Breast epithelium (tissue), 4 donors: ENCODE measurements at regions not wholly inside any gene's neighbourhood (a gene's known extent, or its start where the extent isn't known, plus 50 kb on each side); places are given as distances from the start of the nearest gene placed in this dataset.

Experiments
- DNase-seq, 2 donors: peaks; one replicate each; pipeline ENCODE4 v3.0.0-alpha.2; 2019; ENCODE audit warnings: low spot score in 2 of 2
- H3K27ac ChIP-seq, 2 donors: fragments of 200-600 bp; sonication (generic) in 1 of 2; one replicate each; pipeline ENCODE4 v1.5.1; 2016 to 2019; ENCODE audit warnings: mild to moderate bottlenecking in 1 of 2
- H3K27me3 ChIP-seq, 2 donors: fragments of 200-600 bp; sonication (generic) in 1 of 2; one replicate each; pipeline versions ENCODE4 v1.5.1 to v1.6.0; 2017 to 2019; ENCODE audit warnings: control low read depth in 1 of 2, mild to moderate bottlenecking in 1 of 2
- H3K36me3 ChIP-seq: fragments of 200-600 bp; one replicate; pipeline ENCODE4 v1.5.1; 2019
- H3K4me1 ChIP-seq, 2 donors: fragments of 200-600 bp; sonication (generic); one replicate each; pipeline ENCODE4 v1.5.1; 2016 to 2019; ENCODE audit warnings: control low read depth in 1 of 2
- H3K4me3 ChIP-seq, 3 donors: fragments of 200-600 bp; sonication (generic); 1 replicate in 2 of 3; 2 replicates in 1 of 3; pipeline ENCODE4 v1.5.1; 2016 to 2019; ENCODE audit warnings: mild to moderate bottlenecking in 3 of 3, moderate library complexity in 2 of 3
- H3K9me3 ChIP-seq, 2 donors: fragments of 200-600 bp; sonication (generic) in 1 of 2; one replicate each; pipeline ENCODE4 v1.5.1; 2016 to 2019; ENCODE audit warnings: control low read depth in 1 of 2
- CTCF ChIP-seq, 3 donors: fragments of 450-650 bp; IDR thresholded peaks; one replicate each; pipeline ENCODE4 v1.5.1; 2016 to 2017; ENCODE audit warnings: antibody characterized with exemption in 3 of 3, mild to moderate bottlenecking in 3 of 3, moderate library complexity in 3 of 3
- POLR2A ChIP-seq: fragments of 450-650 bp; IDR thresholded peaks from one replicate; pipeline ENCODE4 v1.6.1; 2016; ENCODE audit warnings: antibody characterized with exemption, mild to moderate bottlenecking, moderate library complexity
- POLR2AphosphoS5 ChIP-seq, 3 donors: sonication (generic); formaldehyde crosslinking; IDR thresholded peaks; one replicate each; pipeline ENCODE4 v1.6.1; 2017; ENCODE audit warnings: antibody characterized with exemption in 3 of 3
- intact Hi-C: fragments of 100-400 bp; cut with DNase I; formaldehyde crosslinking; loops from one replicate; pipeline ENCODE4 v1.15.1; 2023; ENCODE audit warnings: low total_unique reads

- H3K36me3 ChIP-seq: no peaks in the 10 kb centered on the region
- H3K4me3 ChIP-seq: no peak overlapping the region
- no peak overlapping the region for H3K27ac ChIP-seq
- TF ChIP-seq POLR2A (no peak), POLR2AphosphoS5 (IDR thresholded peaks at IDR 0.05) (no peak), CTCF (IDR thresholded peaks at IDR 0.05) (no peak)
- no peaks in the 10 kb centered on the region for H3K4me1 ChIP-seq
- intact Hi-C loops: no loop called here
- H3K27me3 ChIP-seq: no peaks in the 10 kb centered on the region
- DNase-seq: no peak
- H3K9me3 ChIP-seq: no peaks in the 10 kb centered on the region
Observed at GRCh38 chr13:64531400-64531799, 2698.7 kb downstream of the PCDH9 start.

GRCh38 chr13:64529874-64530485 lies 2700.2 kb downstream of the PCDH9 start:
- no peaks in the 10 kb centered on the region for H3K36me3 ChIP-seq
- intact Hi-C loops: no loop called here
- H3K9me3 ChIP-seq: no peaks in the 10 kb centered on the region
- H3K4me1 ChIP-seq: no peaks in the 10 kb centered on the region
- no peak overlapping the region for H3K27ac ChIP-seq
- H3K27me3 ChIP-seq: no peaks in the 10 kb centered on the region
- DNase-seq: no peak
- H3K4me3 ChIP-seq: no peak overlapping the region
- TF ChIP-seq POLR2AphosphoS5 (IDR thresholded peaks at IDR 0.05) (no peak), CTCF (IDR thresholded peaks at IDR 0.05) (peak in 1 of 3 donors; percentile 20)

- intact Hi-C loops: no loop called here
- H3K27ac ChIP-seq: no peak overlapping the region
- H3K4me1 ChIP-seq: no peaks in the 10 kb centered on the region
- TF ChIP-seq POLR2A: no peak
- TF ChIP-seq CTCF (IDR thresholded peaks at IDR 0.05): no peak
- no peak for TF ChIP-seq POLR2AphosphoS5 (IDR thresholded peaks at IDR 0.05)
- no peak overlapping the region for H3K4me3 ChIP-seq
- H3K27me3 ChIP-seq: no peaks in the 10 kb centered on the region
- DNase-seq: no peak
- H3K36me3 ChIP-seq: no peaks in the 10 kb centered on the region
- no peaks in the 10 kb centered on the region for H3K9me3 ChIP-seq
Observed at GRCh38 chr13:64528838-64529237, 2701.3 kb downstream of the PCDH9 start.

- peaks cover 0 to 3% of the 10 kb centered on the region in 2 donors for H3K9me3 ChIP-seq
- no peaks in the 10 kb centered on the region for H3K4me1 ChIP-seq
- H3K4me3 ChIP-seq: no peak overlapping the region
- H3K27ac ChIP-seq: no peak overlapping the region
- no peaks in the 10 kb centered on the region for H3K27me3 ChIP-seq
- DNase-seq: no peak
- no peaks in the 10 kb centered on the region for H3K36me3 ChIP-seq
- intact Hi-C loops: no loop called here
- TF ChIP-seq CTCF (IDR thresholded peaks at IDR 0.05) (no peak), POLR2AphosphoS5 (IDR thresholded peaks at IDR 0.05) (no peak), POLR2A (no peak)
Observed at GRCh38 chr13:64527561-64527960, 2702.6 kb downstream of the PCDH9 start.

- H3K4me3 ChIP-seq: no peak overlapping the region
- H3K27ac ChIP-seq: no peak overlapping the region
- no peaks in the 10 kb centered on the region for H3K36me3 ChIP-seq
- peaks cover 0 to 7% of the 10 kb centered on the region in 2 donors for H3K9me3 ChIP-seq
- intact Hi-C loops: no loop called here
- no peak for DNase-seq
- TF ChIP-seq CTCF (IDR thresholded peaks at IDR 0.05) (no peak), POLR2AphosphoS5 (IDR thresholded peaks at IDR 0.05) (no peak), POLR2A (no peak)
- no peaks in the 10 kb centered on the region for H3K27me3 ChIP-seq
- no peaks in the 10 kb centered on the region for H3K4me1 ChIP-seq
Observed at GRCh38 chr13:64525687-64526086, 2704.4 kb downstream of the PCDH9 start.
